Activated CD4-positive, alpha-beta T cell treated with anti-CD3 and anti-CD28 coated beads, Interleukin-2, Interleukin-4, amounts not matched to agents 100 ng/mL and 50 ng/mL, durations not matched to agents 16 hours and 8 hours (primary cell): ENCODE measurements at regions not wholly inside any gene's neighbourhood (a gene's known extent, or its start where the extent isn't known, plus 50 kb on each side); places are given as distances from the start of the nearest gene placed in this dataset.

Experiments
- DNase-seq: peaks from one replicate; pipeline ENCODE4 v3.0.0-alpha.2; 2020; ENCODE audit warnings: low spot score

DNA sequence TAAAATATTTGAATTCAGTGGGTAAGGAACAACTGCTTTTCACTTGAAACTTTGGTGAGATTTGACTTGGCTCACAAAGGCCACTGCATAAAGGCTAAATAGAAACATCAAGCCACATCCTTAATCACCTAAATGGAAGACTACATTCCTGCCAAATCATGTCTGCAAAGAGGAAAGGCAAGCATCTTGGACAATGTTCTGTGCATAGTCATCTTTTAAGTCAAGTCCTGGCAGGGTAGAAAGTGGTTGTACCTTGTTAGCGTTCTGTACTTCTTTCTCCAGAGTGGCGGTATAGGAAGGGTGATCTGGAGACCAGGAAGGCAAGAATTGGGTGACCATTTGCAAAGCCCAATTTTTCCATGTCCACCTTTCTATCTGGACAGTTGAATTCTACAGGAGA, 121.4 kb upstream of the SLC14A2 start:
- no peak for DNase-seq

DNA sequence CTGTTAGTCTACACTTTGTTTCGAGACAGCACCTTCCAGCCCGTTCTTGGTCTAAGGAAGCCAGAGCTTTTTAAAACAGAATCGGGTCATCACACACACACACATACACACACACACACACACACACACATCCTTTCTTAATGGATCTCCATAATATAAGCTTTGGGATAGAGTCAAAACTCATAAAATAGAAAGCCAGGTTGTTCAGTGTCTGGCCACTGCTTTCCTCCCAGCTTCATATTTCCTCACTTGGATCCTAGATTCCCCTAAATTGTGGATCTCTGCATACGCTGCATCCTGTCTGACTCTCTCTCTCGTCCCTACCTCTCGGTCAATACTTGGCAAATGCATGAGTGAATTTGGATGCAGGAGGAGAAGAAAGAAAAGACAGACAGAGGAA, 120.5 kb upstream of the SLC14A2 start:
- no peak for DNase-seq

DNA sequence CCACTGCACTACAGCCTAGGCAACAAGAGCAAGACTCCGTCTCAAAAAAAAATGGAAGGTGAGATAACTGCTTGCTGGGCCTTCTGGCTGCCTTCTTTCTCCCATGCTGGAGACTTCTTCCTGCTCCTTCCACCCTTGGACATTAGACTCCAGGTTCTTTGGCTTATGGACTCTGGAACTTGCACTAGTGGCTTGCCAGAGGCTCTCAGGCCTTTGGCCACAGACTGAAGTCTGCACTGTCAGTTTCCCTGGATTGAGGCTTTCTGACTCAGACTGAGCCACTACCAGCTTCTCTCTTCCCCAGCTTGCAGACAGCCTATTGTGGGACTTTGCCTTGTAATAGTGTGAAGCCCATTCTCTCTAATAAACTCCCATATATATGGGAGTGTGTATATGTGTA, 118.5 kb upstream of the SLC14A2 start:
- DNase-seq = no peak

DNA sequence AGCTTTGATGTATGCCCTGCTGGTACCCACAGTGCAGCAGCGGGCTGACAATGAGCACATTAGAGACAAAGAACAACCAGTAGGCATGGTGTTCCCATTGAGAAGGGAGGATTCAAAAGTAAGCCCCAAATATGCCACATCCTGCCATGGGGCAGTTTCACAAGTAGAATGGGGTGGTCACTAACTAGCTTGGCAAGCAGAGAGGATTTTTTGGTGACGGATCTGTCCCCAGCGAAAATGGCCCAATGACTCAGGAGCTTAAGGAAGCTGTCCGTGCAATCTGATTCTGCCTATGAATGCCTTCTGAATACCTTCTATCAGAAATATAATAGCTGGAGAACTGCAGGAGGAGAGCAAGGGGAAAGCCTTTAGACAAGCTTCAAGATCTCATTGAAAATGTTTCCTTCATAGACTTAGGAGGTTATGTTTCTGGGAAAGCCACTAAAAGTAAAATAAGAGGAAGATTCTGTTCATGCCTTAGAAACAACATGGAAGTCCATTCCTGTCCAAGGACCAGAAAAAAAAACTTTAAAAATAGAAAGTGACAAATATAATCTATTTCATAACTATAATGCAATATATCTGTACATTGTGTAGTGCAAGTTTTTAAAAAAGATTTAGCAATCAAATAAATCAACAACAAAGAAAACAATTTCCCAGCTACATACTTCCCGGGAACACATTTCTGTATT, 117.5 kb upstream of the SLC14A2 start:
- no peak for DNase-seq

DNA sequence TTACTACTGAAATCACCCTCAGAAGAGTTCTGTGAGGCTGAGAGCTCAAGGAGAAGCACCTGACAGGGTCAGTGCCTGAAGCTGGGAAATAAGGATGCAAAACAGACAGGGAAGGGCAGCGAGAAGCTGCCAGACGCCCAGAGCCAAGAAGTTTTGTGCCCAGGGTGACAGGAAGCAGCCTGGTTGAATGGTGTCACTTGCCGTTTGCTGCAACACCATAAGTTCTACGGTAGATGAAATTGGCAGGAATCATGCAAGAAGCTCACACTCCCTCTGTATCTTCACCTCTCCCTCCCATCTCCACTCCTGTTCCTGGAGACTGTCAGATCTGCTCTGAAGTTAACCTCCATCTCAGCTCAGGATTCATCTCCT, 117.0 kb upstream of the SLC14A2 start:
- DNase-seq = no peak

DNA sequence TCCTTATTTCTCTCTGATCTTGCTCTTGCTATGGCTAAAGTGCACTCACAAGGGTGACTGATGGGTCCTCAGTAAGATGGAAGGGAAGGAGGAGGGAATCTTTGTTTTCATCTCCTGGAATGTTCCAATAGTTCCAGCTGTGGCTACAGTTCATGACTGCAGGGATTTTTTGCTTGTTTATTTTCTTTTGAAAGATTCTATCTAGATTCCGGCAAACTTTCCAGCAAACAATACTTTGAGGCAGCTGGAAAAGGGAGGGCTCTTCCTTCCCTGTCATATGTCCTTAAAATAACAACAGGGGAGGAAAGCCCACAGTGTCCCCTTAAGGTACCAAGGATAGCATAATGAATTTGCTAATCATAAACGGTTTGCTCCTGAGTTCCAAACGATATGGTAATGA, 111.3 kb upstream of the SLC14A2 start:
- DNase-seq = no peak

DNA sequence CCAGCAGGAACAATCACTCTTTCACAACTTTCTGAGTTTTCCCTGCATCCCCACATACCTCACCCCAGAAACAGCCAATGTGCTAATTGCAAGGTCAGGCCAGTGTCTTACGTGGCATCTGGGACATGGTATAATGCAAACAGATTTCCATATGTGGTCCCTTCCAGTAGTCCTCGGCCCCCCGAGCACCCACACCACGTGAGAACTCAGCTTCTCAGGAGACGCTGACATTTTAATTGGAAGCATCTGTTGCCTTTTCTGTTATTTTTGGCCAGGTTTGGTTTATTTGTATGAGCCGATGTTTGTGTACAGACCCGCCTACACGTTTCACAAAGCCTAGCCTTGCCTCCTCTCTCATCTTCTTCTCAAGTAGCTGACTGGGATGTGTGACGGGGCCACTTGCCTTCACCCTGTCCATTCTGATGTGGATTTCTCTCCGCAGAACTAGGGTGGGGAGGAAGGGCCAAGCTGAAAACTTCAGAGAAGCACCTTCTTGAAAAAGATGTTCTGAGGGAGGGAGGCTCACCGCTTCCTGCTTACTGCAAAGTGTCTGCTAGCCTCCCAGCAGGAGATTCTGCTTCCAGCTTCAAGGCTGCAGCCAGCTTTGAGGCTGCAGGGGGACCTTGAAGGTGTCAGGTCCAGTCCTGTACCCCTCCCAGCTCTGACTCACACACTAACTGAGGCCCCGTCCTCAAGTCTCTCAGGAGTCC, 109.6 kb upstream of the SLC14A2 start:
- no peak for DNase-seq

DNA sequence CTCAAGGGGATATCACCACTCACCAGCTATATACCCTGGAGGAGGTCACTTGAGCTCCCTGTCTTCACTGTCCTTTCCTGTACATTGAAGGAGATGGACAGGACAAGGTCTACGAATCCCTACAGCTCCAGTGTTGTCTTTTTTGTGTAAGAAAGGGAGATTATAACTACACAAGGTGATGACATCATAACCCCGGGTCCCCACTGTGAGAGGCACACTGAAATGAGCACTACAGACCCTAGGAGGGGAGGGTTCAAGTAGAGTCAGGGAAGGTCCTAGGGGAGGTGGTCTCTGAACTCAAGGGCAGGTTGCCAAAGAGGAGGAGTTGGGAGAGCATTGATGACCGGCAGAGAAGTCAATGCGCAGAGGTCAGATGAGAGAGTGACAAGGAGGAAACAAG, 108.3 kb upstream of the SLC14A2 start:
- DNase-seq = no peak

DNA sequence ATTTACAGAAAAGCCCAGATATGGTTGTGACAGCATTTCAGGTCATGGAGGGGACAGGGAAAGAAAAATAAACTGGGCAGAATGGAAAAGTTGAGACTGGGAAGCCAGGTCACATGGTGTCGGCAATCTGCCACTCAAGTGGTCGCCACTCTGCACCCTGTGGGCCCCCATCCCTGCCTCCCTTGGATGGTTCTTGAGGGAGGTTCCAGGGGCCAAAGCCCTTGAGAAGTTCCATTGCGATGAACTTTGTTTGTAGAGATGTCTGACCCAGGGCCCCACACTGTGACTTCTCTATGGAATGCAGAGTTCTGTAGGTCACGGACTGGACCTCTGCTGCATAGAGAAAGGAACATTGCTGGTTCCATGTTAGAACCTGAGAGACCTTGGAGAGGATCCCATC, 105.7 kb upstream of the SLC14A2 start:
- no peak for DNase-seq

DNA sequence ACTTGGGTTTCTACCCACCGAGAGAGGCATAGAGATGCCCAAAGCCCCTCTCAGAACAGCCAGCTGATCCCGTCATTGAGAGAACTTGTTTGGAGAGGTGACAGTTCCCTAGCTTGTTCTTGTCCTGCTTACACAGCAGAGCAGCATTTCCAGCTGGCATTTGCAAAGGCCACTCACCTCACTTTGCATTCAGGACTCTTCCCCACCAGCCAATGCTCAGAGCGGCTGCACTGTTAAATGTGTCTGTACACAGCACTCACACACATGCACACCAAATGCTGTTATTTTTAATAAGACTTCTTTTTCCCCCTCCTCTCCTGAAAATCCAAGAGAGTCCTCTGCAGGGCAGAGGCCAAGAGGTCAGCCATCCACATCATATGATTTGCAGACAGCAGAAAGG, 104.6 kb upstream of the SLC14A2 start:
- DNase-seq = no peak

DNA sequence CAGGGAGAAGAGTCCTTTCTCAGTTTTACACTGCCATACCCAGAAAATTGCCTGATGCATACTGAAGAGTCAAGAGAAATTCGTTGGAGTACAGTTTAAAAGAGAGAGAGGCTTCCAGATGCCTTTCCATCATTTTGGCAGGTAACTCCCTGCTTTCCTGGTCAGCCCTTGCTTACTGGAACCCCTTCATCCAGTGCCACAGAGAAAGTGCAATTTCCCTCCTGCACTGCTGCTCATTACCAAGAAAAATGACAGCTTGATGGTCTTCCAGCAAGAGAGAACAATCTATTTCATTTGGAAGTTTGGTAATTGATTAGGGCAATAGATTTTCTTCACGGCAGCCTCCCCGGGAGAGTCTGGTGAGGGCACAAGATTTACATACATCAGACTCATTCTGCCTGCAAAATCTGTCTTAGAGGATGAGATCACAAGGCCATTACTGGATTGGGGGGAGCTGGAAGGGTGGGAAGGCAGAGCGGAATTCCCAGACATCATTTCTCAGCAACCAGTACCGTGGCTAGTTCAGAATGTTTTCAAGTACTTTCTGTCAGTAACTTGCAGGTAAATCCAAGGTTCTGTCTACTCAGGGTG, 102.8 kb upstream of the SLC14A2 start:
- DNase-seq = no peak

DNA sequence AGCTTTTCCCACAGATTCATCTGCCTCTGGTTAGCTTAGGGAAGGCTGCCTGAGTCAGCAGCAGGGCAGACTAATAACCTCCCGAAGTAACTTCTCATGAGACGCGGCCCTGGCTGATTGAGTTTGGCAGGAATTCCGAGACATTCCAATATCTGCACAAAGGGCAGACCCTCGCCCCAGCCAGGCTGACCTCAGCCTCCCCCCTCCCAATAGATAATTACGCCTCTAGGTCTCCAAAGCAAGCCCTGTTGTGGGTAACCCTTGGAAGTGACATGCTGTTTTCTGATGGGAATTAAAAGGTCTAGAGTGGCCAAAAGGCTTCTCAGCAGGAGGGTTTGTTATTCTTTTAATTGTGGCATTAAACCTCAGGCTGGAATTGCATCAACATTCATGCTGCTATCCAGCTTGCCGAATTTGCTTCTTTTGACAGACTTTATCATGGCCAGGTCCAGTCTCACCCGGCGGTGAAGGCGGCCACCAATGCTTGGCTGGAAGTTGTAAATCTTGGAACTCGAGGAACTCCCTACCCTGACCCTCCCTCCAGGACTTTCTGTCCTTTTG, 98.0 kb upstream of the SLC14A2 start:
- DNase-seq = no peak

DNA sequence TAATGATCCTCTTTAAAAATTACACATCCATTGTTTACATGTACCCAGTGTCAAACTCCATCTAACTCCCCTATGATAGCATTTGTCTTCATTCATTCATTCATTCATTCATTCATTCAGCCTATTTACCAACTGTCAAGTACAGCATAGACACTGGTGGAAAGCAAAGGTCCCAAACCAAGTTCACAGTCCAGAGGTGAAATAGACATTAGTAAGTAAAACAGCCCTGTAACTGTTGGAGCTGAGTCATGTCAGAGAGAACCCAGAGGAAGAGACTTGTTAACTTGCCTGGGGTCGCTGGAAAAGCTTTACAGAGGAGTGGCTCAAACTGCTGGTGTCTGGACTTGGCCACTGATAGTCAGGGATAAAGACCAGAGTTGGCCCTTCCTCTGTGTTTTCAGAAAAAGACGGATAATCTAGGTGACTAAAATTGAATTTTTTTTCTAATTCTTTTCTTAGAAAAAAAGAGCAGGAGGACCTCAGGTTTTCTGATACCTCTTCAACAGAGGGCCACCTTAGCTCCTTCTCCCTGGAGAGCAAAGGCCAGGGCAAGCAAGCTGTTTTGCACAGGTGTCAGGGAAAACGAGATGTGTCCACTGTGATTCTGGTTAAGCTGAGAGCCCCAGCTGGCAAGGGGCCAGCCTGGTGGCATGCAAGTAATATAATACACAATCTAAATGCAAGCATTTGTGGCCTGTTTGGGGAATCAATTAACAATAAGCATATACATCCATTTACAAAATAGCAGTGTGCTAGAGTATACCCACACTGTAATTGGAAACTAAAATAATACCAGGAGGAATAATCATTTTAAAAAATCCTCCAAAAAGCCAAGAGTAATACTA, 96.7 kb upstream of the SLC14A2 start:
- DNase-seq = no peak

DNA sequence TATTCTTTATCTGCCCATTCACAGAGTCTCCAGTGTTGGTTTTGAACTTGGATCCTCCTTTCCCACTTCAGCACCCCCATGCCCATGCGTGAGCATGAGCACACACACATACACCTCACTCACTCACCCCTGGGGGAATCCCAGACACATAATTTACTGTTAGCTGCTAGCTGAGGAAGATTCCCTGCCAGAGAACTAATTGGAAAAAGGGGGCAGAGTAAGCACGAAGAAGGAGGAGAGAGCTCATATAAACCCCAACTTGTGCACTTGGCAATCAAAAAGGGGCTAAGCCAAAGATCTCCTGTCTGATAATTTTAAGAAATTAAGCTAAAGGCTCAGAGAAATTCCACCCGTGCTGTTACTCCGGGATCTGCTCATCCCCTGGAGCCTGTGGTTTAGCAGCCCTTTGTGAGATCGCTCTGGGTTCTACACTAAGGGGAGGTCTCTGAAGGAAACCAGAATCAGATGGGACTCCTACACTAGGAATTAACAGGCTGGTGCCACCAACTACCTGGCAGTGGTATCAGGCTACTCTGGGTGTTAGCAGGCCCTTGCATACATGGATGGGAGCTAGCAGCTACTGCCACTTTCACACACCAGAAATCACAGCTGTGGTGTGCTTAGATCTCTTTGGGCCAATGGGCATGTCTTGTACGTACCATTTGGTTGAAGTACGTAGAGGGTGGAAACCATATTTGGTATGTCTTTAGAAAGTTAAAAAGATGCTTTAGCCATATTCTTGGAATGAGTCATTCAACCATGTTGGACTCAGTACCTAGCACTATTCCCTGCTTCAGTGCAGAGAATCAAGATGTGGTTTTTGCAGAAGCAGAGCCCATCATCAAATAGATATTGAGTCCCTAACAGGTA, 95.6 kb upstream of the SLC14A2 start:
- no peak for DNase-seq

DNA sequence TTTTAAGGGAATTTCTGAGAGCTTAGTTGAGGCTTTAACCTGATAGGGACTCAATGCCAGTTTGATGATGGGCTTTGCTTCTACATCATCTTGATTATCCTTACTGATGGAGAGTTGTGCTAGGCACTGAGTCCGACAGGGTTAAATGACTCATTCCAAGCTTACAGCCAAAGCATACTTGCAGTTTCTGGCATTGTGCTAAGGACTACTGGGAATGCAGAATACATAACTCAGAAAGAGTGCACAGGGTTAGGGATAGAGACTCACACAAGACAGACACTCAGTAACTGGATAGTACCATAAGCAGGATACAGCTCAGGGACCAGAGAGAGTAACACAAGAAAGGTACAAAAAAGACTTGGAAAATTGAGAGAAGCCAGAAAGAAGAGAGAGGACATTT, 94.1 kb upstream of the SLC14A2 start:
- DNase-seq = no peak

DNA sequence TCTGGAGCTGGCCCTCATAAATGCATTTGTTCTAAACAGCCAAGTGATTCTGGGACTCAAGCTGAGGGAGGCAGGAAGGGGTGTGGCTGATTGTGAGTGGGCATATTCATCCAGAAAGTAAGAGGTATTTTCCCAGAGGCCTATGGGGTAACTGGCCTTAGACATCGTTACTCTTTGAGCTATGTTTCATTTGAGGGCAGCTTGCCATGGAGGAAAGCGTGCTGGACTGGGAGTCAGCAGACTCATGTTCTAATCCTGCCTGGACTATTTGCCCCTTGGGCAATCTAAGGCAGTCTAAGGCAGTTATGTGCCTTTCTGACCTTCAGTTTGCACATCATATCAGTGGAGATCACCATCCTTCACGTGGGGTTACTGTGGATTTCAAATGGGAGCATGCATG, 93.5 kb upstream of the SLC14A2 start:
- DNase-seq = peak; percentile 16

DNA sequence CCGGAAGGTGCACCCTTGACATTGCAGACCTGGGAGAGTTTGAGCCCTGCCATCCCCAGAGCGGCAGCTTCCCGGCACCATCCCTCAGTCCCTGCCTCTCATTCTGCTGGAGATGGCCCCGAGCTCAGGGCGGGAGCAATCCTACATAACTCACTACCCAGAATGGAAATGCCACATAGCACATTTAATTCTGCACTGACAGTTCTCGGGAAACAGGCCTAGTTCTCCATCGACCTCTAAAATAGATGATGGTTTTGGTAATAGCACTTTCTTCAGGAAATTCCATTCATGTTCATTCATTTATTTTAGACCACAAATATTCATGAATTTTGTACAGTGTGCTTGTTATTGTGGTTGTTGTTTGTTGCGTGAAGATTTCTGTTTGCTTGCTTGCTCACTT, 92.9 kb upstream of the SLC14A2 start:
- DNase-seq = no peak

DNA sequence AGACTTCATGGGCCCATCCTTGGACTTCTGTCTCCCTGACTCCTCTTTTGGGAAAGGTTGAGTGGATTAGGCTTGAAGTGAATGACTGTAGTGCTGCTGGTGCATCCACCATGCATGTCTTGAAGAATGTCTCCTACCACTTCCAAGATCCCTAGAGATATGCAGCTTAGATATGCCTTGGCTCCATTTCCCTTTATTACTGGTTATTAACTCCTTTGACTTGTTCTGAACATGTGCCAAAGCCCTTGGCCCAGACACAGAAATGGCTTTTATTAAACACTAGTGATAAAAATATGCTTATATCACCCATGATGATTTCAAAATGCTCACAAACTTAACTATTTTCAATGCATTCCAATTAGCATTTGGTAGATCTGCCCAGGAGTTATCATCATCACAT, 90.0 kb upstream of the SLC14A2 start:
- no peak for DNase-seq

DNA sequence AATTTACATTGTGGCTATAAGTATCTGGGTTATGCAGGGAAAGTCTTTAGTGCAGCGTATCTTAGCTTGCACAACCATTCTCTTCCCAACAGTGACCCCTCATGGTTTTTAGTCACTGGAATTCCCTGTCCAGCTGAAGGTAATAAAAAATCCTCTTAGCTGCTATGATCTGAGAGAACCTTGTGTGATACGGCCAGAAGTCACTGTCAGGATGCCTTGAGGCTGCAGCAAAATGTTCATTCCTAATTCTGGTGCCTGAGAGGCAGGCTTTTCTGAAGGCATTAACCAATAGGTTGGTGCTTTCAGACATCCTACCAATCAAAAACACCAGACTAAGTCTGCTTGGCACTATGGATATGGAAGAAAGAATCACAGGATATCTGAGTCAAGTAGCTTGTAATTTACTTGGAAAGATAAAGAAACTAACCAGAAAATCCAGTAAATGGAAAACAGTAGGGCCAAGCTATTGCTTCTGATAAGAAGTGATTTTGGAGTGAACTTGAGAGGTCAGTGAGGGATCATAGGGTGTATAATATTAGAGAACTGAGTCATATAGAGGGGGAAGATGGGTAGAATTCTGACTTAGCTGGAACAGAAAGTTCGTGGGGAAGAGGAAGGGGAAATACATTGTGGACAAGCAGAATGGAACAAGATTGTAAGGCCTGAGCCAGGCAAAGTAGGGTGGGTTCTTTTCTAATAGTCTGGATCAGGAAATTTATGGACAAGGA, 89.0 kb upstream of the SLC14A2 start:
- DNase-seq = no peak

DNA sequence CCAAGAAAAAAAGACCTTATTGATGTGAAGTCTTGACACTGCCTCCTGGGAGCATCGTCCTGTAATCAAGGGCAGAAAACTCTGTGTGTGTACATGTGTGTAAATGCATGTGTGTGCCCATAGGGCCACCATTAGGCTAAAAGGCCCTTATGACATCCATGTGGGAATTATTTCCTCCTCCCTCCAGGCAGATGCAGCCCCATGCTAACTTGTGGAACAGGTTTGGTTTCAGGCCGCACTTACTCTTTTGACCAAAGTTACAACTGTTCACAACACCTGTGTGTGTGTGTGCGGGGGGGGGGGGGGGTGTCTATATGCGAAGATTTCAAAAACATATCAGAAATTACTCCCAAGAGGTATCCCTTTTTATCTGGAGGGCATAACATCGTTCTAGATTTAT, 87.4 kb upstream of the SLC14A2 start:
- no peak for DNase-seq
